GM12872 (cell line): ENCODE measurements at regions not wholly inside any gene's neighbourhood (a gene's known extent, or its start where the extent isn't known, plus 50 kb on each side); places are given as distances from the start of the nearest gene placed in this dataset.

Experiments
- TF ChIP-seq, protein P1 (sequence below): IDR thresholded peaks from 3 replicates; pipeline ENCODE4 v1.5.1; 2011; ENCODE audit warnings: low read depth, mild to moderate bottlenecking, low read length, moderate library complexity; ENCODE audit not compliant: insufficient read depth

DNA sequence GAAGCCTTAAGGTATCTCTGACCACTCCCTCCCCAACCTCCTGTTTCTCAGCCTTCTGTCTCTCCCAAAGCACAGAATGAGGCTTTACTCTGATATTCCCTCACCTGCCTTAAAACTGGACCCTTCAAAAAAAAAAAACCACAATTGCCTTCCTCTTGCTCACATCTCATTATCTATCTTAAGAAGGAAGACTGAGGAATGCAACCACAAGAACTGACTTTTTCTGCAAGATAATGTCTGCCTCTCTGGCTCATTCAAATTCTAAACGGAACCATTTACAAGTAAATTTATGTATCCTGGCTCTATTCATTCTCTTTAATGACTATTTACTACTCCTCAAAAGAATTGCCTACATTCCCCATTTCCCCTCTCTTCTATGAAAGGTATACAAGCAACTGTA is 545.5 kb upstream of the HTR2C start:
- TF ChIP-seq, protein P1, sequence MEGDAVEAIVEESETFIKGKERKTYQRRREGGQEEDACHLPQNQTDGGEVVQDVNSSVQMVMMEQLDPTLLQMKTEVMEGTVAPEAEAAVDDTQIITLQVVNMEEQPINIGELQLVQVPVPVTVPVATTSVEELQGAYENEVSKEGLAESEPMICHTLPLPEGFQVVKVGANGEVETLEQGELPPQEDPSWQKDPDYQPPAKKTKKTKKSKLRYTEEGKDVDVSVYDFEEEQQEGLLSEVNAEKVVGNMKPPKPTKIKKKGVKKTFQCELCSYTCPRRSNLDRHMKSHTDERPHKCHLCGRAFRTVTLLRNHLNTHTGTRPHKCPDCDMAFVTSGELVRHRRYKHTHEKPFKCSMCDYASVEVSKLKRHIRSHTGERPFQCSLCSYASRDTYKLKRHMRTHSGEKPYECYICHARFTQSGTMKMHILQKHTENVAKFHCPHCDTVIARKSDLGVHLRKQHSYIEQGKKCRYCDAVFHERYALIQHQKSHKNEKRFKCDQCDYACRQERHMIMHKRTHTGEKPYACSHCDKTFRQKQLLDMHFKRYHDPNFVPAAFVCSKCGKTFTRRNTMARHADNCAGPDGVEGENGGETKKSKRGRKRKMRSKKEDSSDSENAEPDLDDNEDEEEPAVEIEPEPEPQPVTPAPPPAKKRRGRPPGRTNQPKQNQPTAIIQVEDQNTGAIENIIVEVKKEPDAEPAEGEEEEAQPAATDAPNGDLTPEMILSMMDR: no peak

DNA sequence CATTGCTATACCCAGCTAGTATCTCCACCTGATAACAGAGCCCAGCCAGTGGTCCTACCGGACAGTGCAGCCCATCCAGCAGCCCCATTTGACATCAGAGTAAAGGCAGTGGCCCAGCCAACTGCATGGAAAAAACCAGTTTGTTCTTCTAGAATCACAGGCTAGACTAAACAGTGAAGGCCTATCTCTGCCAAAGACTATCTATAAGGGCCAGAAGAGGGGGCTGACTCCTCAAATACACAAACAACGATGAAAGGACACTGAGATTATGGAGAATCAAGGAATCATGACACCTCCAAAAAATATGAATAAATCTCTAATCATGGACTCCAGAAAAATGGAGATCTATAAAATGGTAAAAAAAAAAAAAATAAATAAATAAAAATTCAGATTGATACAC is 546.4 kb upstream of the HTR2C start:
- TF ChIP-seq, protein P1: no peak

DNA sequence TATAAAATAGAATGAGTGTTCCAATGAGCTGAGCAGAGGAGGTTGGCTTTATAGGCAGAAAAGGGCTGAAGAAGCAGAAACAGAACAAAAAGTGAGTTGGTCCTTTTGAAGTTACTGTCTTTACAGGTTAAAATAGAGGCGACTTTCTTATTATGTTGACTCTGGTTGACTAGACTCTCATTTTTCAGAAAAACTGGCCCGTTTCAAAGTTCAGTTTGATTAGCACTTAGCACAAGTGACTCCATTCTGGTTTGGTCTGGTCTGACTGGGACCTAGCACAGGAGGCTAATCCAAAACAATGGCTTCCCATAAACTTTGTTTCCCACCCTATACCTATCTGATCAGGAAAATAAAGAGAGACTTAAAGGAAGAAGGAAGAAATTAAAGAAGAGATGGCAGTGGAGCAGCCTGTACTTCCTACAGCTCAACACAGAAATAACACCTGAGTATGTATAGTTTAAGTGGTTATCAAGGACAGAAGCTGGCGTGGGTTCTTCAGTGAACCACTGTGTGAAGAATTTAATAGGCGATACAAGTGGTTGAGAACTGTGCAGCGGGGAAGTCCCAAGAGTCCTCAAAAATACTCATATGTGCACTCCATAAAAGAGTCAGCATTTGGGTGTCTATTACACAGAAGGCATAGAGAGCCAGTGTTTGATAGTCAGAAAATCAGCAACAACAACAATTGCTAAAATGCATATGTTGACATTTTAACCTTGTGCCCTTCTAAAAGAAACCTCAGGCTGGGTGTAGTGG is 554.8 kb upstream of the HTR2C start:
- TF ChIP-seq, protein P1: no peak

DNA sequence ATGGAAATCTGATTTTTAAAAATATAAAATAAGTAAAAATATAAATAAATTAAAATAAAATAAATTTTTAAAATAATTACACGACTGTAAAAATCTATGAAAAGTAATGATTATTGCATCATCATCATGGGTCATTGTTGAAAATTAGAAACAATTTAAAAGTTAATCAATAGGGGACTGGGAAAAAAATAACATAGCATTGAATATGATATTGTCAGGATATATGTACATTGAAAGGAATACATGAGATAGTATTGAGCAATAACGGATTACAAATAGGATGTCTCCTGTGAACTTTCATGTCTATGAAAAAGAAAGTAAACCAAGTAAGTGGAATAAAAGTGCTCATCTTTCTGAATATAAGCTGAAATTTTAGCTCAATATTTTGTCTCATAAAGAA is 566.8 kb upstream of the HTR2C start:
- TF ChIP-seq, protein P1: no peak

DNA sequence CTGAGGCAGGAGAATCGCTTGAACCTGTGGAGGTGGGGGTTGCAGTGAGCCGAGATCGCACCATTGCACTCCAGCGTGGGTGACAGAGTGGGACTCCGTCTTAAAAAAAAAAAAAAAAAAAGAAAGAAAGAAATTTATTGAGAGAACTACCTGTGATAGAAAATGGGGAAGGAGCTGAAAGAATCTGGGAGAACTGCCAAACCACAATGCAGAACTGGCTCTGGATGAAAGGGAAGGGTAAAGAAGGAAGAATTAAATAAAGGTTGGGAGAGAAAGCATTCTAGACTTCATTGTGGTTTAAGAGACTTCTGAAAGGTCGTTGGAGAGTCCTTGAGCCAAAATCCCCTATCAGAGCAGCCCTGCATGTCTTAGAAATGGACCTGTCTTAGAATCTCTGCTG is 567.9 kb upstream of the HTR2C start:
- TF ChIP-seq, protein P1: no peak

DNA sequence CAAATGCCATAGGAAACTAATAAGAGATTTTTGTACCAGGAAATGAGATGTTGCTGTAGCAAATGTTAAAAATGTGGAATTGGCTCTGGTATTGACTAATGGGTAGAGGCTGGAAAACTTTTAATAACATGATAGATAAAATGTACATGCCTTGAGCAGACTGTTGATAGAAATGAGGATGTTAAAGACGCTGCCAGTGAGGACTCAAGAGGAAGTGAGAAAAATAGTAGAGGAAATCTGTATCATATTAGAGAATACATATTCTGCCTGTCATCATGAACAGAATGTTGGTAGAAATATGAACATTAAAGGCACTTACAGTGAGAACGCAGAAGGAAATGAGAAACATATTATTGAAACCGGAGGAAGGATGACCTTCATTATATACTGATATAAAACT is 577.2 kb upstream of the HTR2C start:
- TF ChIP-seq, protein P1: no peak

DNA sequence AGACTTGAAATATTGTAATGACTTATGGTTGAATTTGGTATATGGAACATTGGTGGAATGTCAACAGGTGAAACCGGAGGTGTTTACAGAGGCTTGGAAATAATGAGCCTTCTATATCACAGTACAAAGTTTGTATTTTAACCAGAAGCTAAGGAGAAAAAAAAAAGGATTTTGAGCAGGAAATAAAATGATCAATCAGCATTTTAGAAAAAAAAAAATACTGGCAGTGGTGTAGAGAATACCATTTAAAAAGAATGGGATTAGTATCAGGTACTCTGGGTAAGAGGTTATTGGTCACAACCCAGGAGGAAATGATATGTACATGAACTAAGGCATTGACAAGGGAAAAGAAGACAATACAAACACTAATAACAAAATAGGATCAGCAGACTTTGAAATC is 587.1 kb upstream of the HTR2C start:
- TF ChIP-seq, protein P1: no peak

DNA sequence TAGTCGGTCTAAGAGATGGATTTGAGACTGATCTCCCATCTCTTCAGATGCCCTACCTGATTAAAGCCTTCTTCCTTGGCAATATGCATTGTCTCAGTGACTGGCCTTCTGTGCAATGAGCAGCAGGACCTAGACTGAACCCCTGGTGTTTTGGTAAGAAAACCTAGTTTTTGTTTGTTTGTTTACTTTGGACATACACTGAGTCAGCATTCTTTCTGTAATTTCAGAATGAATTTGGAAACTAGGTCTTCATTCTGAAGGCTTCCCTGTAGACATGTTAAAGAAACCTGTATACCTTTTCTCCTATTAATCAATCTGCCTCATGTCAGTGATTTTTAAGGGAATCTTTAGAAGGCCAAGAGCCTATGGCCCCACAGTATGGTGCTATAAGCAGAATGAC is 597.5 kb upstream of the HTR2C start:
- TF ChIP-seq, protein P1: no peak
